Activated naive CD4-positive, alpha-beta T cell (primary cell): ENCODE measurements at regions not wholly inside any gene's neighbourhood (a gene's known extent, or its start where the extent isn't known, plus 50 kb on each side); places are given as distances from the start of the nearest gene placed in this dataset.

ENCODE experiments used
- DNase-seq, 4 experiments: peaks; one replicate each; lab custom pipeline; 2025; lab: John Stamatoyannopoulos, UW

- DNase-seq: no peak
Measured at GRCh38 chr2:21253311-21254027, 129.7 kb downstream of the TDRD15 start.

- no peak for DNase-seq
Measured at GRCh38 chr2:21254170-21254965, 130.6 kb downstream of the TDRD15 start.

GRCh38 chr2:21256006-21256405 is 132.2 kb downstream of the TDRD15 start:
- DNase-seq: no peak

GRCh38 chr2:21257621-21258020 is 133.9 kb downstream of the TDRD15 start:
- DNase-seq: no peak

- no peak for DNase-seq
Measured at GRCh38 chr2:21258082-21258481, 134.3 kb downstream of the TDRD15 start.

- DNase-seq: no peak
Measured at GRCh38 chr2:21260311-21260710, 136.5 kb downstream of the TDRD15 start.

GRCh38 chr2:21261591-21261990 is 137.8 kb downstream of the TDRD15 start:
- no peak for DNase-seq

- no peak for DNase-seq
Measured at GRCh38 chr2:21262426-21262940, 138.7 kb downstream of the TDRD15 start.

- no peak for DNase-seq
Measured at GRCh38 chr2:21263622-21264021, 139.9 kb downstream of the TDRD15 start.

- no peak for DNase-seq
Measured at GRCh38 chr2:21265752-21266151, 142.0 kb downstream of the TDRD15 start.

- DNase-seq: no peak
Measured at GRCh38 chr2:21267232-21267835, 143.6 kb downstream of the TDRD15 start.

- DNase-seq: no peak
Measured at GRCh38 chr2:21268197-21268877, 144.6 kb downstream of the TDRD15 start.

GRCh38 chr2:21268878-21269224 is 145.1 kb downstream of the TDRD15 start:
- DNase-seq: no peak

GRCh38 chr2:21269382-21269781 is 145.6 kb downstream of the TDRD15 start:
- no peak for DNase-seq

GRCh38 chr2:21270083-21270491 is 146.3 kb downstream of the TDRD15 start:
- no peak for DNase-seq

- DNase-seq: no peak
Measured at GRCh38 chr2:21270708-21271122, 146.9 kb downstream of the TDRD15 start.

GRCh38 chr2:21276163-21276562 is 152.4 kb downstream of the TDRD15 start:
- DNase-seq: no peak

GRCh38 chr2:21277068-21278056 is 153.6 kb downstream of the TDRD15 start:
- no peak for DNase-seq

- DNase-seq: no peak
Measured at GRCh38 chr2:21279525-21279924, 155.8 kb downstream of the TDRD15 start.

- DNase-seq: no peak
Measured at GRCh38 chr2:21280793-21281192, 157.0 kb downstream of the TDRD15 start.

- no peak for DNase-seq
Measured at GRCh38 chr2:21281384-21281783, 157.6 kb downstream of the TDRD15 start.
